LNCaP clone FGC (cell line): ENCODE measurements at regions not wholly inside any gene's neighbourhood (a gene's known extent, or its start where the extent isn't known, plus 50 kb on each side); places are given as distances from the start of the nearest gene placed in this dataset.

ENCODE experiments used
- DNase-seq: peaks from one replicate; pipeline ENCODE4 v3.0.0-alpha.2; 2011; ENCODE audit warnings: low read depth
- H3K4me3 ChIP-seq: 2 replicates; pipeline ENCODE4 v1.5.1; 2011; ENCODE audit warnings: mild to moderate bottlenecking, low read depth, low read length, control low read depth
- CTCF ChIP-seq: IDR thresholded peaks from 2 replicates; pipeline ENCODE4 v1.5.1; 2012; ENCODE audit warnings: mild to moderate bottlenecking; ENCODE audit not compliant: control insufficient read depth, insufficient read depth; ENCODE audit errors: extremely low read depth

- no peak overlapping the region for H3K4me3 ChIP-seq
- no peak for TF ChIP-seq CTCF
- DNase-seq = no peak
Measured at GRCh38 chr17:52759864-52760263, 601.4 kb upstream of the CA10 start.

- no peak for TF ChIP-seq CTCF
- no peak overlapping the region for H3K4me3 ChIP-seq
Measured at GRCh38 chr17:52758481-52758880, 600.0 kb upstream of the CA10 start.

GRCh38 chr17:52756746-52757145, 598.2 kb upstream of the CA10 start:
- TF ChIP-seq CTCF = no peak
- H3K4me3 ChIP-seq = no peak overlapping the region
- DNase-seq = no peak

More at GRCh38 chr17:52758481-52758880, 600.0 kb upstream of the CA10 start:
- DNase-seq = no peak

GRCh38 chr17:52754838-52755237, 596.3 kb upstream of the CA10 start:
- no peak for DNase-seq
- TF ChIP-seq CTCF = no peak
- no peak overlapping the region for H3K4me3 ChIP-seq

GRCh38 chr17:52751051-52751450, 592.5 kb upstream of the CA10 start:
- DNase-seq = no peak

GRCh38 chr17:52744179-52744578, 585.7 kb upstream of the CA10 start:
- no peak for DNase-seq
- no peak for TF ChIP-seq CTCF
- H3K4me3 ChIP-seq = no peak overlapping the region

More at GRCh38 chr17:52751051-52751450, 592.5 kb upstream of the CA10 start:
- TF ChIP-seq CTCF = no peak
- H3K4me3 ChIP-seq = no peak overlapping the region

GRCh38 chr17:52740006-52740405, 581.5 kb upstream of the CA10 start:
- no peak for TF ChIP-seq CTCF
- no peak for DNase-seq

More at GRCh38 chr17:52740006-52740405, 581.5 kb upstream of the CA10 start:
- H3K4me3 ChIP-seq = no peak overlapping the region
